Activated naive CD8-positive, alpha-beta T cell (primary cell): ENCODE measurements at regions not wholly inside any gene's neighbourhood (a gene's known extent, or its start where the extent isn't known, plus 50 kb on each side); places are given as distances from the start of the nearest gene placed in this dataset.
"Not testable (repeated sequence)": the region's sequence is repeated elsewhere in the genome, so short reads cannot be mapped to it uniquely, and the experiment has no call there.

Experiments
- H3K27ac Mint-ChIP-seq: one replicate; pipeline ENCODE4 v1.8.0; 2021; ENCODE audit warnings: mixed read lengths
- H3K27me3 Mint-ChIP-seq: one replicate; pipeline ENCODE4 v1.8.0; 2021; ENCODE audit warnings: mixed read lengths
- H3K36me3 Mint-ChIP-seq: one replicate; pipeline ENCODE4 v1.8.0; 2021; ENCODE audit warnings: mixed read lengths
- H3K4me1 Mint-ChIP-seq: one replicate; pipeline ENCODE4 v1.8.0; 2021; ENCODE audit warnings: low read depth, mixed read lengths
- H3K4me3 Mint-ChIP-seq: one replicate; pipeline ENCODE4 v1.8.0; 2021; ENCODE audit warnings: mild to moderate bottlenecking, mixed read lengths
- H3K9me3 Mint-ChIP-seq: one replicate; pipeline ENCODE4 v1.8.0; 2021; ENCODE audit warnings: low read depth, mixed read lengths

GRCh38 chrX:46165411-46165810 lies 379.8 kb downstream of the ZNF674 start:
- H3K27me3 Mint-ChIP-seq: no peaks in the 10 kb centered on the region
- H3K4me1 Mint-ChIP-seq: no peaks in the 10 kb centered on the region
- H3K9me3 Mint-ChIP-seq: no peaks in the 10 kb centered on the region
- H3K36me3 Mint-ChIP-seq: no peaks in the 10 kb centered on the region
- H3K27ac Mint-ChIP-seq: no peak overlapping the region
- H3K4me3 Mint-ChIP-seq: no peak overlapping the region

DNA sequence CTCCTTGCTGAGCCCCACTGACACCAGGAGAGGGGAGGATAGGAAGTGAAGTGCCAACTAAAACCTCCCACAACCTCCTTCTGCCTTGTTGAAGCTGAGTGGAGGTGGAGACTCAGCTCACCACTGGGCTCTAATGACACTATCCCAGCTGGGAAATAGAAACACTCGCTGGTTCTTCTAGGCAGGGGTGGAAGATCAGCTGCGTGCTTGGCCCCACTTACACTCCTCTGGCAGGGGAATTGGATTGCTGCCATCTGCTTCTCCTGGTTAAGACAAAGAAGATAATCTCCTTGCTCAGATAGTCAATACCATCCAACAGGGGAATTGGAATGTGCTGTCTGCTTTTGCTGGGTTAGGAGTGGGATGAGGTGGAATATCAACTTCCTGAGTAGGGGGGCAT lies 392.5 kb downstream of the ZNF674 start:
- Mint-ChIP-seq H3K27me3 (peaks cover 1% of the 10 kb centered on the region), H3K4me1 (no peaks in the 10 kb centered on the region), H3K36me3 (no peaks in the 10 kb centered on the region), H3K4me3 (no peak overlapping the region), H3K27ac (no peak overlapping the region), H3K9me3 (peaks cover 3% of the 10 kb centered on the region)

DNA sequence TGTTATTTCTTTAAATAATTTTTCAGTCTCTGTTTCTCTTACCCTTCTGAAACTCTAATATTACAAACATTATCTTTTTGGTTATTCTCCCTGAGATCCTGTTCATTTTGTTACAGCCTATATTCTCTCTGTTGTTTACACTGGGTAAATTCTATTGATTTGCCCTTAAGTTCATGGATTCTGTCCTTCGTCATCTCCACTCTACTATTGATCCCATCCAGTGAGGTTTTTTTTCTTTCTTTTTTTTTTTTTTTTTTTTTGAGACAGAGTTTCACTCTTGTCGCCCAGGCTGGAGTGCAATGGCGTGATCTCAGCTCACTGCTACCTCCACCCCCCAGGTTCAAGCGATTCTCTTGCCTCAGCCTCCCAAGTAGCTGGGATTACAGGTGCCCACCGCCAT lies 393.9 kb downstream of the ZNF674 start:
- not testable (repeated sequence) for H3K36me3 Mint-ChIP-seq, H3K4me1 Mint-ChIP-seq, H3K4me3 Mint-ChIP-seq, H3K9me3 Mint-ChIP-seq, H3K27me3 Mint-ChIP-seq, H3K27ac Mint-ChIP-seq

- Mint-ChIP-seq H3K27ac (no peak overlapping the region), H3K4me3 (no peak overlapping the region), H3K4me1 (peaks cover 15% of the 10 kb centered on the region), H3K27me3 (no peaks in the 10 kb centered on the region), H3K36me3 (no peaks in the 10 kb centered on the region), H3K9me3 (no peaks in the 10 kb centered on the region)
Observed at GRCh38 chrX:46144566-46144965, 400.7 kb downstream of the ZNF674 start.

- H3K9me3 Mint-ChIP-seq: no peaks in the 10 kb centered on the region
- no peaks in the 10 kb centered on the region for H3K27me3 Mint-ChIP-seq
- H3K4me1 Mint-ChIP-seq: peaks cover 21% of the 10 kb centered on the region
- H3K36me3 Mint-ChIP-seq: no peaks in the 10 kb centered on the region
- peak overlapping the region; percentile 82 for H3K27ac Mint-ChIP-seq
- peak overlapping the region; percentile 10 for H3K4me3 Mint-ChIP-seq
Observed at GRCh38 chrX:46140272-46140671, 404.9 kb downstream of the ZNF674 start.

- Mint-ChIP-seq H3K27me3 (peaks cover 1% of the 10 kb centered on the region), H3K36me3 (no peaks in the 10 kb centered on the region), H3K4me3 (no peak overlapping the region), H3K9me3 (no peaks in the 10 kb centered on the region), H3K4me1 (peaks cover 7% of the 10 kb centered on the region), H3K27ac (no peak overlapping the region)
Observed at GRCh38 chrX:46130247-46130646, 415.0 kb downstream of the ZNF674 start.

DNA sequence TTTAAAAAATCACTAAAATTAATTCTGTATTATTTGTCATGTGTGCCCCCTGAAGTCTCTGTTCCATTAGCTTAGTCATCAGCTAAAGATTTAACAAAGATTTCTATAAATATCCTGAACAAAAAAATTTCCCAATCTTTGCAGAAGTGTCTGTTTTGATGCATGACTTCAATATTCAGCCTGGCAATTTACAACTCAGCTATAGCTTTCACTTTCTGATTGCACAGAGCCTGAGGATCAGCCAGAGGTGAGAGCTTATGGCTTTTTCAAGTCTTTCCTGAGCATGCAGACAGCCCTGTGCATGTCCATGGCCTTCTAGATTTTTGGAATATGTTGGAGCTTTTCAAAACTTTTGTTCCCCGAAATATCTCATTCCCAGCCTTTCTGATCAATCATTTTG lies 420.1 kb downstream of the ZNF674 start:
- H3K4me1 Mint-ChIP-seq: peaks cover 12% of the 10 kb centered on the region
- no peak overlapping the region for H3K4me3 Mint-ChIP-seq
- no peaks in the 10 kb centered on the region for H3K9me3 Mint-ChIP-seq
- no peaks in the 10 kb centered on the region for H3K36me3 Mint-ChIP-seq
- no peaks in the 10 kb centered on the region for H3K27me3 Mint-ChIP-seq
- H3K27ac Mint-ChIP-seq: no peak overlapping the region

DNA sequence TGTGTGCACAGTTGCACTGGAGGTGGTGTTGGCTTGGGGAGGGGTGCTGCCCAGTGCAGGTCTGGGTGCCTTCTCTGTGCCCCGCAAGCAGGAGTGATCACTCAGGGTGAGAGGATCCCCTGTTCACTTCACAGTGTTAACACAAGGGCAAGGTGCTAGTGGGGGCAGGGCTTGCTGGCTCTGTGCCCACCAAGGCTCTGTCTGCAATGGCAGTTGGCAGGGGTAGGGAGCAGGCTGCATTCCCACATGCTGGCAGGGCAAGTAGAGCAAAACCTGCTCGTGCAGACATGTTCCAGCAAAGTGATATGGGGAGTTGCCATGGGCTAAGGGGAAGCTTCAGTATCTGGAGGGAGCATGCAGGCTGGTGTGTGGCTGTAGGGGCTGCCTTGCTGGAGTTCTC lies 428.0 kb downstream of the ZNF674 start:
- H3K27me3 Mint-ChIP-seq: no peaks in the 10 kb centered on the region
- no peaks in the 10 kb centered on the region for H3K36me3 Mint-ChIP-seq
- H3K9me3 Mint-ChIP-seq: no peaks in the 10 kb centered on the region
- H3K4me3 Mint-ChIP-seq: no peak overlapping the region
- no peak overlapping the region for H3K27ac Mint-ChIP-seq
- H3K4me1 Mint-ChIP-seq: no peaks in the 10 kb centered on the region

GRCh38 chrX:46087310-46087709 lies 457.9 kb downstream of the ZNF674 start:
- not testable (repeated sequence) for H3K4me1 Mint-ChIP-seq, H3K27me3 Mint-ChIP-seq, H3K4me3 Mint-ChIP-seq, H3K9me3 Mint-ChIP-seq, H3K36me3 Mint-ChIP-seq, H3K27ac Mint-ChIP-seq

DNA sequence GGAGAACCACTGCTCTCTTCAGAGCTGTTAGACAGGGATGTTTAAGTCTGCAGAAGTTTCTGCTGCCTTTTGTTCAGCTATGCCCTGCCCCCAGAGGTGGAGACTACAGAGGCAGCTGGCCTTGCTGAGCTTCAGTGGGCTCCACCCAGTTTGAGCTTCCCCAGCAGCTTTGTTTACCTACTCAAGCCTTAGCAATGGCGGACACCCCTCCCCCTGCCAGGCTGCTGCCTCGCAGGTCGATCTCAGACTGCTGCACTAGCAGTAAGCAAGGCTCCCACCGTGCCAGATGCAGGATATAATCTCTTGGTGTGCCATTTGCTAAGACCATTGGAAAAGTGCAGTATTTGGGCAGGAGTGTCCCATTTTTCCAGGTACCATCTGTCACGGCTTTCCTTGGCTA lies 465.1 kb downstream of the ZNF674 start:
- not testable (repeated sequence) for H3K9me3 Mint-ChIP-seq, H3K4me3 Mint-ChIP-seq, H3K27me3 Mint-ChIP-seq, H3K4me1 Mint-ChIP-seq, H3K36me3 Mint-ChIP-seq, H3K27ac Mint-ChIP-seq

DNA sequence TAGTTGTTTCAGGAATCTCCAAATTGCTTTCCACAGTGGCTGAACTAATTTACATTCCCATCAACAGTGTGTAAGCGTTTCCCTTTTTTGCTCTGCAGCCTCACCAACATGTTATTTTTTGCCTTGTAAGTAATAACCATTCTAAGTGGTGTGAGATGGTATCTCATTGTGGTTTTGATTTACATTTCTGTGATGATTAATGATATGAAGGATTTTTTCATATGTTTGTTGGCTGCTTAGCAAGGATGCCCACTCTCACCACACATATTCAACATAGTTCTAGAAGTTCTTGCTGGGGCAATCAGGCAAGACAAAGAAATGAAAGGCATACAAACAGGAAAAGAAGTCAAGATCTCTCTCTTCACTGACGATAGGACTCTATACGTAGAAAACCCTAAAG lies 472.4 kb downstream of the ZNF674 start:
- no peaks in the 10 kb centered on the region for H3K4me1 Mint-ChIP-seq
- no peaks in the 10 kb centered on the region for H3K27me3 Mint-ChIP-seq
- H3K36me3 Mint-ChIP-seq: no peaks in the 10 kb centered on the region
- no peak overlapping the region for H3K4me3 Mint-ChIP-seq
- H3K27ac Mint-ChIP-seq: no peak overlapping the region
- H3K9me3 Mint-ChIP-seq: no peaks in the 10 kb centered on the region

DNA sequence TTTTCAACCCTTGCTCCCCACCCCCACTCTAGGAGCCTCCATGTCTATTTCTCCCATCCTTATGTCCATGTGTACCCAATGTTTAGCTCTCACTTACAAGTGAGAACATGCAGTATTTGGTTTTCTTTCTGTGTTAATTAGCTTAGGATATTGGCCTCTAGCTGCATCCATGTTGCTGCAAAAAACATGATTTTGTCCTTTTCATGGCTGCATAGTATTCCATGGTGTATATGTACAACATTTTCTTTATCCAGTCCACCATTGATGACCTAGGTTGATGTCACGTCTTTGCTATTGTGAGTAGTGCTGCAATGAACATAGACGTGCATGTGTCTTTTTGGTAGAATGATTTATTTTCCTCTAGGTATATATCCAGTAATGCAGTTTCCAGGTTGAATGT lies 472.8 kb downstream of the ZNF674 start:
- no peaks in the 10 kb centered on the region for H3K36me3 Mint-ChIP-seq
- no peak overlapping the region for H3K27ac Mint-ChIP-seq
- H3K4me1 Mint-ChIP-seq: no peaks in the 10 kb centered on the region
- no peak overlapping the region for H3K4me3 Mint-ChIP-seq
- H3K27me3 Mint-ChIP-seq: no peaks in the 10 kb centered on the region
- H3K9me3 Mint-ChIP-seq: no peaks in the 10 kb centered on the region

GRCh38 chrX:46070421-46070820 lies 474.8 kb downstream of the ZNF674 start:
- Mint-ChIP-seq H3K27ac (no peak overlapping the region), H3K36me3 (no peaks in the 10 kb centered on the region), H3K27me3 (no peaks in the 10 kb centered on the region), H3K9me3 (no peaks in the 10 kb centered on the region), H3K4me3 (no peak overlapping the region), H3K4me1 (no peaks in the 10 kb centered on the region)

- Mint-ChIP-seq H3K36me3 (no peaks in the 10 kb centered on the region), H3K4me3 (no peak overlapping the region), H3K27me3 (peaks cover 2% of the 10 kb centered on the region), H3K9me3 (no peaks in the 10 kb centered on the region), H3K4me1 (no peaks in the 10 kb centered on the region), H3K27ac (no peak overlapping the region)
Observed at GRCh38 chrX:46059316-46059715, 485.9 kb downstream of the ZNF674 start.

DNA sequence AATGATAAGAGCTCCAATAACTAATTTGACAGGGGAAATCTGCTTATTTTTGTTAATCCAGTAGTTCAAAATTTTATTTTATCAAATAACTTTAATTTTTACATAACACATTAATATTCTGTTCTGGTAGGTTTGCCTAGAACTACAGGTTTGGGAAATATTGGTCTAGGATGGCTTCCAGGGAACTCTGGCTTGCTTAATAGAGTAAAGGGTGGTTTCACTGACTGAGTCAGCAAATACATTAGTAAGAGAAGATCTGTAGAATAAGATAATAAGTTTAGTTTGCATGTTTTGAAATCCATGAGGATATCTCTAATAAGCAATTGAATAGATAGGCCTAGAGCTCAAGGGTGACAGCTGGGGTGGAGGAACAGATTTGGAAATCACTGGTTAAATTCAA lies 500.7 kb downstream of the ZNF674 start:
- Mint-ChIP-seq H3K27ac (no peak overlapping the region), H3K27me3 (no peaks in the 10 kb centered on the region), H3K4me1 (no peaks in the 10 kb centered on the region), H3K4me3 (no peak overlapping the region), H3K9me3 (peaks cover 9% of the 10 kb centered on the region), H3K36me3 (no peaks in the 10 kb centered on the region)

DNA sequence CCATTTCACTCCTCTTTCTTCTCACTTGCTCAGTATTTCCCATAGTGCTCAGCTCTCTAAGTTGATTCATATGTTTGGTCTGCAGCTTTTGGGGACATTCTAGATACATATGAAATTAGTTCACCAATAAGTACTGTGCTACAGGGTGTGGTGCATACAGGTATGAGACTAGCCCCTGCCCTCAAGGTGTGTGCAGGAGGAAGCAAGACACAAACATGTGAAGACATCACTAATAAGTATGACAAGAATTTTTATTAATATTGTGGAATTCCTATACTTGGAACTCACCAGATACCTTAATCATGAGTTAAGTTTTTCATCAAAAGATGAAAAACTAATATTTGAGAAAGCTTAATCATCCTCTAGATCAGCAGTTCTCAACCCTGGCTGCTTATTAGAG lies 505.2 kb downstream of the ZNF674 start:
- Mint-ChIP-seq H3K9me3 (peaks cover 9% of the 10 kb centered on the region), H3K27ac (no peak overlapping the region), H3K4me3 (no peak overlapping the region), H3K4me1 (no peaks in the 10 kb centered on the region), H3K36me3 (no peaks in the 10 kb centered on the region), H3K27me3 (no peaks in the 10 kb centered on the region)

DNA sequence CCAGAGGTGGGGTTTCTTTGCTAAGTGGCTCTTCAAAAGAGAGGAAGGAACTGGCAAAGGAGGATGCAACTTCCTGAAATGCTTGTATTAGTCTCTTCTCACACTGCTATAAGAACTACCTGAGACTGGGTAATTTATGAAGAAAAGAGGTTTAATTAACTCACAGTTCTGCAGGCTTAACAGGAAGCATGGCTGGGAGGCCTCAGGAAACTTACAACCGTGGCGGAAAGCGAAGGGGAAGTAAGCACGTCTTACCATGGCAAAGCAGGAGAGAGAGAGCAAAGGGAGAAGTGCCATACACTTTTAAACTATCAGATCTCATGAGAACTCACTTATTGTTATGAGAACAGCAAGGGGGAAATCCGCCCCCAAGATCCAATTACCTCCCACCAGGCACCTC lies 505.7 kb downstream of the ZNF674 start:
- peaks cover 9% of the 10 kb centered on the region for H3K9me3 Mint-ChIP-seq
- no peaks in the 10 kb centered on the region for H3K27me3 Mint-ChIP-seq
- no peak overlapping the region for H3K4me3 Mint-ChIP-seq
- H3K27ac Mint-ChIP-seq: no peak overlapping the region
- no peaks in the 10 kb centered on the region for H3K4me1 Mint-ChIP-seq
- no peaks in the 10 kb centered on the region for H3K36me3 Mint-ChIP-seq
